GM12892 (cell line): ENCODE measurements at regions not wholly inside any gene's neighbourhood (a gene's known extent, or its start where the extent isn't known, plus 50 kb on each side); places are given as distances from the start of the nearest gene placed in this dataset.

ENCODE experiments used
- POLR2A ChIP-seq: IDR thresholded peaks from 2 replicates; pipeline ENCODE4 v1.6.1; 2011; ENCODE audit warnings: low read depth, low read length, control low read depth
- POLR2AphosphoS5 ChIP-seq: IDR thresholded peaks from 2 replicates; pipeline ENCODE4 v1.6.1; 2011; ENCODE audit warnings: low read depth, low read length, control low read depth
- TAF1 ChIP-seq: IDR thresholded peaks from 2 replicates; pipeline ENCODE4 v1.6.1; 2011; ENCODE audit warnings: low read depth, mild to moderate bottlenecking, control low read depth, low read length, borderline replicate concordance

DNA sequence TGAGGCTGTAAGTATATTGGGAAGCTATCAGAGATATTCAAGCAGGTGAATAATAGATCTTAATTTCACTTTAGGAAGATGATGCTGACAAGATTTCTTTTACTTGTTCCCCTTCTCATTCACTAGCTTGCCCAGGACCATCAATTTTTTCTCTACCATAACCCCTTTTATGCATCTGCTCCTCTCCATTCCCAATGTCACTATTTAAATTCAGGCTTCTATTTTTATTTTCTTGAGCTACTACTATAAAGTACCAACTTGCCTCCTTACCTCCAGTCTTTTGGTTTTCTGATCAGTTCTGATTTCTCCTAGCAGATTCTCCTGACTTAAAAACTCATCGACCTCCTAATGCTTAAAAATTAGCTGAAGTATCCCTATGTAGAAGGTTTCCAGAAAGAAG lies 97.7 kb upstream of the SMIM30 start:
- no peak for TF ChIP-seq POLR2AphosphoS5
- TF ChIP-seq TAF1 = no peak
- TF ChIP-seq POLR2A = no peak
